Epithelial cell of esophagus (primary cell): ENCODE measurements at regions not wholly inside any gene's neighbourhood (a gene's known extent, or its start where the extent isn't known, plus 50 kb on each side); places are given as distances from the start of the nearest gene placed in this dataset.
"Not testable (repeated sequence)": the region's sequence is repeated elsewhere in the genome, so short reads cannot be mapped to it uniquely, and the experiment has no call there.

Experiments
- DNase-seq: peaks from one replicate; pipeline ENCODE4 v3.0.0; 2010; ENCODE audit warnings: low read depth
- H3K4me3 ChIP-seq: 2 replicates; pipeline ENCODE4 v1.5.1; 2011; ENCODE audit warnings: mild to moderate bottlenecking, low read length, control low read depth
- CTCF ChIP-seq: IDR thresholded peaks from 2 replicates; pipeline ENCODE4 v1.5.1; 2011; ENCODE audit warnings: low read depth, mild to moderate bottlenecking, low read length, control low read depth, inconsistent platforms; ENCODE audit not compliant: insufficient read depth; ENCODE audit errors: missing control alignments

- DNase-seq = no peak
- no peak overlapping the region for H3K4me3 ChIP-seq
- TF ChIP-seq CTCF = no peak
Measured at GRCh38 chr3:177883957-177884356, 652.3 kb upstream of the KCNMB2 start.

- DNase-seq = no peak
- no peak overlapping the region for H3K4me3 ChIP-seq
- no peak for TF ChIP-seq CTCF
Measured at GRCh38 chr3:177885063-177885462, 651.2 kb upstream of the KCNMB2 start.

- no peak overlapping the region for H3K4me3 ChIP-seq
- no peak for DNase-seq
- TF ChIP-seq CTCF = no peak
Measured at GRCh38 chr3:177886501-177886900, 649.7 kb upstream of the KCNMB2 start.

GRCh38 chr3:177887475-177887874 is 648.8 kb upstream of the KCNMB2 start:
- TF ChIP-seq CTCF = no peak
- H3K4me3 ChIP-seq = no peak overlapping the region
- no peak for DNase-seq

GRCh38 chr3:177889161-177889560 is 647.1 kb upstream of the KCNMB2 start:
- H3K4me3 ChIP-seq = no peak overlapping the region
- no peak for TF ChIP-seq CTCF
- no peak for DNase-seq

- DNase-seq = no peak
- H3K4me3 ChIP-seq = no peak overlapping the region
- no peak for TF ChIP-seq CTCF
Measured at GRCh38 chr3:177889652-177890358, 646.4 kb upstream of the KCNMB2 start.

GRCh38 chr3:177890359-177890683 is 645.9 kb upstream of the KCNMB2 start:
- no peak overlapping the region for H3K4me3 ChIP-seq
- DNase-seq = no peak
- TF ChIP-seq CTCF = no peak

GRCh38 chr3:177891569-177891968 is 644.7 kb upstream of the KCNMB2 start:
- DNase-seq = not testable (repeated sequence)

More at GRCh38 chr3:177891569-177891968, 644.7 kb upstream of the KCNMB2 start:
- not testable (repeated sequence) for H3K4me3 ChIP-seq
